Islet of Langerhans (tissue), 1 donor: ENCODE measurements at regions not wholly inside any gene's neighbourhood (a gene's known extent, or its start where the extent isn't known, plus 50 kb on each side); places are given as distances from the start of the nearest gene placed in this dataset.

Experiments used
- FAIRE-seq: peaks from one replicate; lab custom pipeline; 2011; peaks lifted over from hg19 to GRCh38; lab: Jason Lieb, UNC

DNA sequence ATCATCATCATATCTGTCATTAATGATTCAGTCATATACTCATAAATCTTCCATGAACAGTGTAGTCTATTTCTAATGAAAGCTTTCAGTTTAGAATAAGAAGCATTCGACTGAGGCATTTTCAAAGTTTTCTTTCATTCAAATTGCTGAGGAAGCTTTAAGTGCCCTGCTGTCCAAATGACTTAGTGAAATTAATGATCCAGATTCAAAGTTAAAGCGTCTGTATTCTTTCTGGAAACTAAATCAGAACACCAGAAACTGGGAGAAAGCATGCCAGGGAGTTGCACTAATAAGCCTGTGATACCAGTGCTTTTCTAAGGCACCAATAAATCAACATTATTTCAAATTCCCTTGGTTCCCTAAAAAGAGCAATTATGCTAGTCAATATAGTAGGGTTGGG is 367.8 kb upstream of the ANO5 start:
- FAIRE-seq: no peak

DNA sequence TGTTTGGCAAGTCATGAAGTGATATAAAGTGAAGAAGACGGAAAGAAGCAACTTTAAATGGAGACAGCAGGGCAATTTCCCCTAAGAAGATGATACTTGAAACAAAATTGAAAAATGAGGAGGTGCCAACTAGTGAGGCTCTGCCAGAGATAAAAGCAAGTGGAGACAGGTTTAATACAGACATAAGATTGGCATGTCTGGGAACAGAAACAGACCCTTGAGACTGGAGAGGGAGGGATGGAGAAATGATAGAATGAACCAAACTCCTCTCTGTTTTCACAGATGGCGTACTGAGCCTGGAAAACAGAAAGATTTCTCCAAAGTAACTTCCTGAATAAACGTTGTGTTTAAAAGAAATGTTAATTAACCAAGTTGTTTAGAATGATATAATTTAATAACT is 354.5 kb upstream of the ANO5 start:
- no peak for FAIRE-seq

DNA sequence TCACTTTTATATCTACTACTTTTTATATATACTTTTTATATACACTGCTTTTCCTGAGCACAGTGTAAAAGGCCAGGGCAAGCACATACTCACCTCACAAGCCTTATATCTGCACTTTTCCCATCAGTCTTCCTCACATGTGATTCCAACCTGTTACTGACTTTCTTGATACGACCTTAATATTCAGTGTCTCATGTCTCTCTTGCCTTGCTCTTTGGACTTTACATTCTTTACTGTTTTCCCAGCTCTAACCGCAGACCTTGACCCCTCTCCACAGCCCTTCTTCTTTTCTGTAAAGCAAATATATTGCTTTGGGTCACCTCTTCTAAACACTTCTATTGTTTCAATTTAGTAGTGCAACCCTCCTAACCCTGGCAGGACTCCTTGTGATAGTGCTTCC is 353.1 kb upstream of the ANO5 start:
- FAIRE-seq: no peak

- no peak for FAIRE-seq
Measured at GRCh38 chr11:21861314-21861713, 331.6 kb upstream of the ANO5 start.

DNA sequence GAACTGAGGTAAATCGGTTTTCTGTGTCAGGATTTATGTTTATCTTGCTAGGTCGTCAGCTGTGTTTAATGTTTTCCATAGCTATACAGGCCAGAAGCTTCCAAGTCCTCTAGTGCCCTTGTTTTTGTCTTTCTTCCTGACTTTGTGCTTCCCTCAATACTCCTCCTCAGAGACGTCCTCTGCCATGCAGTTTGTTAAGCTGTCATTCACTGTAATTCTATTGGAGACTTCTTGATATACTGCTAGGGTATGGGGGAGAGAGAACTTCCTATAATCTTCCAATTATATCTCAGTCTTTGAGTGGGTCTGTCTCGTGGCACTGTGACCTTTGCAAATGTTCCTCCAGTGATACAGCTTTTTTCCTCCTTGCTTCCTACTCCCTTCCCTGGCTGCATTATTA is 327.3 kb upstream of the ANO5 start:
- FAIRE-seq: no peak

- FAIRE-seq: no peak
Measured at GRCh38 chr11:21866781-21867180, 326.1 kb upstream of the ANO5 start.

DNA sequence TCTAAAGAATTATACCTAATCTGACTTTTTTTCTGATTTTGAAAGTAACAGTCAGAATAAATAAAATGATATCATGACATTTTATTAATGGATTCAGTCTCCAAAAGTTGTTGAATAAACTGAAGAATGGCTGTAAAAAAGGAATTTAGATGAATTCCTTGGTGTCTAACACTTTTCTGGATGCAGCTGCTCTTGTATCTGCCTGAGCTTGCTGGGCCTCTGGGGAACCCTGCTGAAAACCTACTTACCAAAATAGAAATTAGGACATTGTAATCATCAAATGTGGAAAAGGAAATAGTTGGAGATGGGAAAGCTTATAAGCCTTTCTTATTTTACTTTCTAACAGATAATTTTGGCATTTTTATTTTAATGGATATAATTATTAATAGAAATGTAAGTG is 315.7 kb upstream of the ANO5 start:
- FAIRE-seq: no peak

DNA sequence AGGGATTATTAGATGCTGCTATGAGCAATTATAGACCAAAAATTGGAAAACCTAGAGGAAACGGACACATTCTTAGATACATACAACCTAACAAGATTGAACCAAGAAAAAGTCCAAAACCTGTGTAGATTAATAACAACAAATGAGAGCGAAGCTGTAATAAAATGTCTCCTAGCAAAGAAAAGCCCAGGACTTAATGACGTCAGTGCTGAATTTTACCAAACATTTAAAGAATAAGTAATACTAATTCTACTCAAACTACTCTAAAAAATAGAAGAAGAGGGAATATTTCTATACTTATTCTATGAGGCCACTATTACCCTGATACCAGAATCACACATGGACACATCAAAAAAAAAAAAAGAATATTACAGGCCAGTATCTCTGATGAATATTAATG is 309.5 kb upstream of the ANO5 start:
- FAIRE-seq: no peak

DNA sequence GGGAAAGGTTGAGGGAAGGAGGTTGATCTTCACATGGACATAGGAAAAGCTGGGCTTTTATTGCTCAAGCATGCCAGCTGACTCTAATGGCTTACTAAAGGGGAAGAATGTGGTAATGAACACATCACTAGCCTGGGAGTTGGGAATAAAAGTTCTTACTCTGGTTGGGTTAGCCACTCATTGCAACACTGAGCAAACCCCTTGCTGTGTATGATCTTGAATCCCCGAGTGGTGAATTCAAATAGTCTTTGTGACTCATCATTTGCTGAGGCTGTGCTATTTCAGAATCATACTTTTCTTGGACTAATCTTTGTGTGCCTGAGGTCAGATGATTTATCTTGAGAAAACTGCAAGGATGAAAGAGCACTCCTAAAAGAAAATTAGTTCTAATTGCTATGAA is 304.1 kb upstream of the ANO5 start:
- FAIRE-seq: no peak

- no peak for FAIRE-seq
Measured at GRCh38 chr11:21892736-21893564, 299.9 kb upstream of the ANO5 start.

- no peak for FAIRE-seq
Measured at GRCh38 chr11:21893565-21893867, 299.4 kb upstream of the ANO5 start.

GRCh38 chr11:21894492-21894891 is 298.4 kb upstream of the ANO5 start:
- no peak for FAIRE-seq

DNA sequence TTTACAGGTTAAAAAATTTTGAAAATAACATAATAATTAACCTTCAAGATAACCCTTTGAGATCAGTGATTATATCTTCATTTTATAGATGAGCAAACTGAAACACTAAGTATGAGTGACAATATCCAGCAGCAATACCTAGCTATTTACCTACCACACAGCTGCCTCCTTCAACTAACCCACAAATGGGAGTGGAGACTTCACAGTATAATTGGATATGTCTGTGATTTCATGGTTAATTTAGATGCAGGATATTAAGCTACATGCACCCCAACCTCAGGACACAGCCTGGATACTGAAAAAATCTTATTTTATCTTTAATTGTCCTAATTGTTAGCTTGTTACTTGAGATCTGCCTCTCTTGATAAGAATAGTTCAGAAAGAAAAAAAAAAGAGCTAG is 297.2 kb upstream of the ANO5 start:
- FAIRE-seq: no peak

- FAIRE-seq: no peak
Measured at GRCh38 chr11:21896216-21896615, 296.7 kb upstream of the ANO5 start.

GRCh38 chr11:21896746-21897602 is 295.9 kb upstream of the ANO5 start:
- FAIRE-seq: no peak

- no peak for FAIRE-seq
Measured at GRCh38 chr11:21897752-21898151, 295.1 kb upstream of the ANO5 start.

- no peak for FAIRE-seq
Measured at GRCh38 chr11:21908211-21908610, 284.7 kb upstream of the ANO5 start.

- no peak for FAIRE-seq
Measured at GRCh38 chr11:21909145-21909544, 283.7 kb upstream of the ANO5 start.

- FAIRE-seq: no peak
Measured at GRCh38 chr11:21911061-21911460, 281.8 kb upstream of the ANO5 start.

- no peak for FAIRE-seq
Measured at GRCh38 chr11:21912285-21912684, 280.6 kb upstream of the ANO5 start.

GRCh38 chr11:21921151-21921550 is 271.7 kb upstream of the ANO5 start:
- no peak for FAIRE-seq

DNA sequence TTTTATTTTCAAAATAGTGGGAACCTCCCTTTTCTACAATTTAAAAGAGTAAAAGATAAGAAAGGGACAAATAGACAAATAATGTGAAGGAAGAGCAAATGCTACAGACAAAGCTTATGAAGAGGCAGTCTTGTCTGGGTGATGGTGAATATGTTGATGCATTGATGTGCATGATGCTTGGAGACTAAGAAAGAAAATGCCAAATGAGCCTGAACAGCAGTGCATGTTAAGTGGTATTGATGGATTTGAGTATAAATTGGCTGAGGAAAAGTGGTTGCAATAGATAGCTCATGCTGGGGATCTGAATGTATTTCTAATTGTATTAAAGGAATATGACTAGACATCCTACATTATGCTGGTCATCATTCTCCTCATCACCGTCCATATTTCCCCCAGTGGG is 268.6 kb upstream of the ANO5 start:
- no peak for FAIRE-seq

GRCh38 chr11:21927628-21928027 is 265.3 kb upstream of the ANO5 start:
- FAIRE-seq: no peak

DNA sequence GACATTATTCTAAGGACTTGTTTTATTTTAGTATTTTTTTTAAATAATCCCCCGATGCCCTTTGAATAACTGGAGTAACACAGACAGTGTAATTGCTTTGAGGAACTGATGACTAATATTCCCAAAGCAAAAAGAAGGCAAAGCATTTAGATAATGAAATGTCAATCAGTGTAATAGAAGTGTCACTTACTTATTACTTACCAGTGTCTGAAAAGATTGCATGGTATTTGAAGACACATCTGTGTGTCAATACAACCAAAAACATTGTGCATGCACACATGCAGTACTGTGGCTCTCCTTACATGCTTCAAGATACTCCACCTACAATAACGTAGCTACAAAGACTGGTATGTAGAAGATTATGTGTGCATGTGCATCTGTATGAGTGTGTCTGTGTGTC is 264.0 kb upstream of the ANO5 start:
- FAIRE-seq: no peak
